ENCODE measurements at regions not wholly inside any gene's neighbourhood (a gene's known extent, or its start where the extent isn't known, plus 50 kb on each side); places are given as distances from the start of the nearest gene placed in this dataset.

GRCh38 chr15:59814409-59814808 lies 125.3 kb upstream of the BNIP2 start:
- TF ChIP-seq CTCF (IDR thresholded peaks at IDR 0.05; ENCODE audit: low read depth, low read length, poor library complexity, severe bottlenecking) (no peak), EZH2phosphoT487 (IDR thresholded peaks at IDR 0.05; ENCODE audit: borderline replicate concordance, low read length) (no peak)

All from DOHH2 (cell line).